GM19351 (cell line): ENCODE measurements at regions not wholly inside any gene's neighbourhood (a gene's known extent, or its start where the extent isn't known, plus 50 kb on each side); places are given as distances from the start of the nearest gene placed in this dataset.

Experiments used
- ATAC-seq: cut with Tn5 transposase; IDR thresholded peaks from one replicate; pipeline ENCODE4 v1.9.1; 2021; ENCODE audit warnings: mild to moderate bottlenecking, moderate library complexity; ENCODE audit not compliant: unreplicated experiment

GRCh38 chr1:69291541-69291940 lies 276.2 kb upstream of the LRRC7 start:
- no peak for ATAC-seq

- ATAC-seq = no peak
Observed at GRCh38 chr1:69292833-69293232, 274.9 kb upstream of the LRRC7 start.

GRCh38 chr1:69294171-69294570 lies 273.6 kb upstream of the LRRC7 start:
- no peak for ATAC-seq

- no peak for ATAC-seq
Observed at GRCh38 chr1:69295265-69295664, 272.5 kb upstream of the LRRC7 start.

GRCh38 chr1:69305621-69306020 lies 262.1 kb upstream of the LRRC7 start:
- ATAC-seq = no peak

- ATAC-seq = no peak
Observed at GRCh38 chr1:69312055-69312732, 255.5 kb upstream of the LRRC7 start.

- no peak for ATAC-seq
Observed at GRCh38 chr1:69313118-69313517, 254.6 kb upstream of the LRRC7 start.

GRCh38 chr1:69315416-69315815 lies 252.3 kb upstream of the LRRC7 start:
- no peak for ATAC-seq

GRCh38 chr1:69315823-69316222 lies 251.9 kb upstream of the LRRC7 start:
- no peak for ATAC-seq

GRCh38 chr1:69319287-69319686 lies 248.4 kb upstream of the LRRC7 start:
- no peak for ATAC-seq

- ATAC-seq = peak; percentile 80
Observed at GRCh38 chr1:69320757-69321211, 246.9 kb upstream of the LRRC7 start.

GRCh38 chr1:69321311-69321710 lies 246.4 kb upstream of the LRRC7 start:
- ATAC-seq = no peak

GRCh38 chr1:69328186-69328585 lies 239.5 kb upstream of the LRRC7 start:
- ATAC-seq = no peak

GRCh38 chr1:69363236-69363635 lies 204.5 kb upstream of the LRRC7 start:
- no peak for ATAC-seq

GRCh38 chr1:69373520-69373919 lies 194.2 kb upstream of the LRRC7 start:
- ATAC-seq = no peak

- ATAC-seq = no peak
Observed at GRCh38 chr1:69376408-69376807, 191.3 kb upstream of the LRRC7 start.

GRCh38 chr1:69377507-69377906 lies 190.2 kb upstream of the LRRC7 start:
- no peak for ATAC-seq

- ATAC-seq = no peak
Observed at GRCh38 chr1:69388044-69388443, 179.7 kb upstream of the LRRC7 start.

- no peak for ATAC-seq
Observed at GRCh38 chr1:69400128-69400527, 167.6 kb upstream of the LRRC7 start.

GRCh38 chr1:69401879-69402278 lies 165.8 kb upstream of the LRRC7 start:
- ATAC-seq = no peak

- ATAC-seq = no peak
Observed at GRCh38 chr1:69403756-69404320, 163.9 kb upstream of the LRRC7 start.

- ATAC-seq = no peak
Observed at GRCh38 chr1:69404486-69404885, 163.2 kb upstream of the LRRC7 start.

GRCh38 chr1:69406244-69406643 lies 161.5 kb upstream of the LRRC7 start:
- no peak for ATAC-seq
